ENCODE measurements at regions not wholly inside any gene's neighbourhood (a gene's known extent, or its start where the extent isn't known, plus 50 kb on each side); places are given as distances from the start of the nearest gene placed in this dataset.
A peak's percentile ranks its signal among the peaks of the same experiment; 100 is the strongest.

- Mint-ChIP-seq H3K9me3 (no peaks in the 10 kb centered on the region), H3K27ac (no peak overlapping the region), H3K4me1 (peaks cover 23% of the 10 kb centered on the region), H3K27me3 (no peaks in the 10 kb centered on the region), H3K36me3 (ENCODE audit: low read depth) (no peaks in the 10 kb centered on the region), H3K4me3 (no peak overlapping the region)
- DNase-seq = no peak
- intact Hi-C loops (cut with micrococcal nuclease) = loop anchor here (5.0 kb wide), 1 partner anchor 131 kb away; no protein-coding TSS in a partner anchor
Measured at GRCh38 chr1:224510880-224511645, 76.5 kb upstream of the WDR26 start.

- Mint-ChIP-seq H3K36me3 (ENCODE audit: low read depth) (no peaks in the 10 kb centered on the region), H3K27ac (no peak overlapping the region), H3K4me1 (peaks cover 23% of the 10 kb centered on the region), H3K9me3 (no peaks in the 10 kb centered on the region), H3K4me3 (no peak overlapping the region), H3K27me3 (peaks cover 1% of the 10 kb centered on the region)
- intact Hi-C loops (cut with micrococcal nuclease) = loop anchor here (1.0 to 5.0 kb wide), 3 partner anchors 130 to 410 kb away; no protein-coding TSS in a partner anchor
- no peak for DNase-seq
Measured at GRCh38 chr1:224512600-224513151, 78.1 kb upstream of the WDR26 start.

- Mint-ChIP-seq H3K27me3 (peaks cover 2% of the 10 kb centered on the region), H3K4me1 (peaks cover 23% of the 10 kb centered on the region), H3K27ac (no peak overlapping the region), H3K9me3 (no peaks in the 10 kb centered on the region), H3K4me3 (no peak overlapping the region), H3K36me3 (ENCODE audit: low read depth) (no peaks in the 10 kb centered on the region)
- intact Hi-C loops (cut with micrococcal nuclease) = loop anchor here (1.0 to 5.0 kb wide), 3 partner anchors 129 to 409 kb away; no protein-coding TSS in a partner anchor
- DNase-seq = no peak
Measured at GRCh38 chr1:224513383-224513782, 78.8 kb upstream of the WDR26 start.

- no peaks in the 10 kb centered on the region for H3K9me3 Mint-ChIP-seq
- no peak overlapping the region for H3K27ac Mint-ChIP-seq
- no peak overlapping the region for H3K4me3 Mint-ChIP-seq
- peaks cover 2% of the 10 kb centered on the region for H3K27me3 Mint-ChIP-seq
- intact Hi-C loops (cut with micrococcal nuclease) = loop anchor here (1.0 to 5.0 kb wide), 3 partner anchors 129 to 409 kb away; no protein-coding TSS in a partner anchor
- peaks cover 23% of the 10 kb centered on the region for H3K4me1 Mint-ChIP-seq
- no peaks in the 10 kb centered on the region for H3K36me3 Mint-ChIP-seq (ENCODE audit: low read depth)
- DNase-seq = peak; percentile 96
Measured at GRCh38 chr1:224513787-224514209, 79.2 kb upstream of the WDR26 start.

- H3K27me3 Mint-ChIP-seq = peaks cover 10% of the 10 kb centered on the region
- peaks cover 6% of the 10 kb centered on the region for H3K4me1 Mint-ChIP-seq
Measured at GRCh38 chr1:224517171-224517570, 82.6 kb upstream of the WDR26 start.

DNA sequence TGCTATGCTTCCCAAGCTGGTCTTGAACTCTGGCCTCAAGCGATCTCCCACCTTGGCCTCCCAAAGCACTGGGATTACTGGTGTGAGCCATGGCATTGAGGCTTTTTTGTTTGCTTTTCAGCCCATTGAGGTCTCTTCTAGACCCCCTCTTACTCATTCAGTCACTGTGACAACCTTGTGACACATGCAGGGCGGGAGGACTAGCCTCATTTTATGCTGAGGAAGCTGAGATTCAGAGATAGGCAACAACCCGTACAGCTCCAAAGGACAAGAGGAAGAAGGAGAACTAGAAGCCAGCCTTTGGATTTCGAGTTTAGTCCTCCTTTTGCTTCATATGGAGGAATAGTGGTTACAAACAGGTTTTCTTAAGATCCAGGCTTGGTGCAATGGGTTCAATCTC, 83.9 kb upstream of the WDR26 start:
- intact Hi-C loops (cut with micrococcal nuclease) = no loop called here
- DNase-seq = no peak
- H3K27ac Mint-ChIP-seq = no peak overlapping the region
- no peak overlapping the region for H3K4me3 Mint-ChIP-seq
- peaks cover 10% of the 10 kb centered on the region for H3K27me3 Mint-ChIP-seq
- no peaks in the 10 kb centered on the region for H3K36me3 Mint-ChIP-seq (ENCODE audit: low read depth)
- no peaks in the 10 kb centered on the region for H3K9me3 Mint-ChIP-seq
- H3K4me1 Mint-ChIP-seq = peaks cover 6% of the 10 kb centered on the region

More at GRCh38 chr1:224517171-224517570, 82.6 kb upstream of the WDR26 start:
- DNase-seq = no peak
- no peak overlapping the region for H3K4me3 Mint-ChIP-seq
- no peaks in the 10 kb centered on the region for H3K9me3 Mint-ChIP-seq
- no peaks in the 10 kb centered on the region for H3K36me3 Mint-ChIP-seq (ENCODE audit: low read depth)
- H3K27ac Mint-ChIP-seq = no peak overlapping the region
- intact Hi-C loops (cut with micrococcal nuclease) = no loop called here

DNA sequence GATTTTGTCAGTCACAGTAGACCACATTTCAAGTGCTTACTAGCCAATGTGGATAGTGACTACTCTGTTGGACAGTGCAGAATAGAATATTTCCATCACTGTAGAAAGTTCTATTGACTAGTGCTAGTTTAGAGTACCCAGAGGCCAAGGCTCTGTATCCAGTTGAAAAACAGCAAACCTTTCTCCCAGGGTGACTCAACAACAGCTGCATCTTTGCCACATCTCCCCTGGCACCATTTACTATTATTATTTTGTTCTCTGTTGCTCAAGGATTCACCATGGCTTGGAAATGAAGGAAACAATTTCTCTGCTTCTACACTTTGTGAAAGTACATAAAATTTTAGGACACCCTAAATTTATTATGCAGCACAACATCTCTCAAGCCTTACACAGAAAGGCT, 85.3 kb upstream of the WDR26 start:
- no peaks in the 10 kb centered on the region for H3K4me1 Mint-ChIP-seq
- no peaks in the 10 kb centered on the region for H3K36me3 Mint-ChIP-seq (ENCODE audit: low read depth)
- no peak overlapping the region for H3K4me3 Mint-ChIP-seq
- peaks cover 12% of the 10 kb centered on the region for H3K27me3 Mint-ChIP-seq
- H3K9me3 Mint-ChIP-seq = no peaks in the 10 kb centered on the region
- DNase-seq = no peak
- intact Hi-C loops (cut with micrococcal nuclease) = no loop called here
- H3K27ac Mint-ChIP-seq = no peak overlapping the region

- H3K36me3 Mint-ChIP-seq (ENCODE audit: low read depth) = no peaks in the 10 kb centered on the region
- no peak for DNase-seq
- H3K4me1 Mint-ChIP-seq = no peaks in the 10 kb centered on the region
- H3K9me3 Mint-ChIP-seq = no peaks in the 10 kb centered on the region
- peaks cover 16% of the 10 kb centered on the region for H3K27me3 Mint-ChIP-seq
- no peak overlapping the region for H3K4me3 Mint-ChIP-seq
- intact Hi-C loops (cut with micrococcal nuclease) = no loop called here
- H3K27ac Mint-ChIP-seq = no peak overlapping the region
Measured at GRCh38 chr1:224520808-224521207, 86.2 kb upstream of the WDR26 start.

- Mint-ChIP-seq H3K27ac (no peak overlapping the region), H3K36me3 (ENCODE audit: low read depth) (no peaks in the 10 kb centered on the region)
Measured at GRCh38 chr1:224521904-224522734, 87.5 kb upstream of the WDR26 start.

GRCh38 chr1:224523676-224524075, 89.1 kb upstream of the WDR26 start:
- Mint-ChIP-seq H3K9me3 (no peaks in the 10 kb centered on the region), H3K27ac (no peak overlapping the region), H3K4me3 (no peak overlapping the region), H3K27me3 (peaks cover 15% of the 10 kb centered on the region), H3K36me3 (ENCODE audit: low read depth) (no peaks in the 10 kb centered on the region), H3K4me1 (no peaks in the 10 kb centered on the region)
- intact Hi-C loops (cut with micrococcal nuclease) = no loop called here
- DNase-seq = no peak

More at GRCh38 chr1:224521904-224522734, 87.5 kb upstream of the WDR26 start:
- Mint-ChIP-seq H3K9me3 (no peaks in the 10 kb centered on the region), H3K27me3 (peaks cover 16% of the 10 kb centered on the region), H3K4me3 (no peak overlapping the region), H3K4me1 (no peaks in the 10 kb centered on the region)
- intact Hi-C loops (cut with micrococcal nuclease) = no loop called here
- no peak for DNase-seq

GRCh38 chr1:224524679-224525078, 90.1 kb upstream of the WDR26 start:
- H3K27me3 Mint-ChIP-seq = peaks cover 15% of the 10 kb centered on the region
- DNase-seq = no peak
- no peak overlapping the region for H3K4me3 Mint-ChIP-seq
- no peaks in the 10 kb centered on the region for H3K4me1 Mint-ChIP-seq
- no peaks in the 10 kb centered on the region for H3K36me3 Mint-ChIP-seq (ENCODE audit: low read depth)
- intact Hi-C loops (cut with micrococcal nuclease) = no loop called here
- H3K27ac Mint-ChIP-seq = no peak overlapping the region
- H3K9me3 Mint-ChIP-seq = no peaks in the 10 kb centered on the region

DNA sequence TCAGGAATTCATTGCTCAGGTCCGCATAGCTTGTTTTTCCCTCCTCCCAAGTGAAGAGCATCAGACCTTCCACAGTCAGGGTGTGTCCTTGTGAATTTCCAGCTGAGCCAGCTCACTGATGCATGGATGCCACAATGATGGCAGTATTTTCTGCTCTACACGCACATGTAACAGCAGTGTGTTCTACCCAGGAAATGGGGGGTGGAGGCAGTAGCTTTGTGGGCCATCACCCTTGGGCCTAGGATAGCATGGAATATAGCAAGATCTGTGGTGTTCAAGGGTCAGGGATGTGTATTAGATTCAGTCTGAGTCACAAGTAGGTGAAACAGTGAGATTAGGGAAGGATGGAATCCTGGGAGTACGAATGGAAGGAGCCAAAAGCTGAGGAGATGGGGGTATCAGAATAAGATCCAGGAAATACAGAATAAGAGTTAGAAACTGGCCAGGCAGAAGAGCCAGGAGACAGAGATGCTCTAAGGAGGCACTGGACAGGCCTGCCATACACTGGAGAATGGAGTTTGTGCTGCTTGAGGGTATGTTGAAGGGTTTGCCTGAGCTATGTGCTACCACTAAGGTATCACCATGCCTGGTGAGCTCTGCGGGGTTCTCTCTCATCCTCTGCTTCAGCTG, 90.6 kb upstream of the CNIH3 start:
- H3K27ac Mint-ChIP-seq = no peak overlapping the region
- H3K4me3 Mint-ChIP-seq = no peak overlapping the region
- H3K27me3 Mint-ChIP-seq = peaks cover 11% of the 10 kb centered on the region
- intact Hi-C loops (cut with micrococcal nuclease) = no loop called here
- H3K36me3 Mint-ChIP-seq (ENCODE audit: low read depth) = no peaks in the 10 kb centered on the region
- H3K4me1 Mint-ChIP-seq = no peaks in the 10 kb centered on the region
- no peak for DNase-seq
- H3K9me3 Mint-ChIP-seq = no peaks in the 10 kb centered on the region

GRCh38 chr1:224526771-224527170, 89.3 kb upstream of the CNIH3 start:
- no peak overlapping the region for H3K4me3 Mint-ChIP-seq

More at GRCh38 chr1:224526771-224527170, 89.3 kb upstream of the CNIH3 start:
- no peaks in the 10 kb centered on the region for H3K4me1 Mint-ChIP-seq
- DNase-seq = no peak
- no peak overlapping the region for H3K27ac Mint-ChIP-seq
- H3K27me3 Mint-ChIP-seq = peaks cover 6% of the 10 kb centered on the region
- H3K36me3 Mint-ChIP-seq (ENCODE audit: low read depth) = no peaks in the 10 kb centered on the region
- intact Hi-C loops (cut with micrococcal nuclease) = no loop called here
- H3K9me3 Mint-ChIP-seq = no peaks in the 10 kb centered on the region
